CD14-positive monocyte (primary cell): ENCODE measurements at regions not wholly inside any gene's neighbourhood (a gene's known extent, or its start where the extent isn't known, plus 50 kb on each side); places are given as distances from the start of the nearest gene placed in this dataset.
A peak's percentile ranks its signal among the peaks of the same experiment; 100 is the strongest.

Experiments
- DNase-seq, 3 donors: peaks; one replicate each; pipeline ENCODE4 v3.0.0-alpha.2; 2011 to 2022
- H2AFZ ChIP-seq: 2 replicates; pipeline ENCODE4 v1.6.0; 2012; ENCODE audit warnings: mild to moderate bottlenecking, low read depth, low read length, inconsistent platforms; ENCODE audit not compliant: insufficient read depth, poor library complexity, severe bottlenecking
- H3K27ac ChIP-seq, 2 donors: 1 replicate in 1 of 2; 2 replicates in 1 of 2; pipeline ENCODE4 v1.5.1; 2012 to 2013; ENCODE audit warnings: low read length in 2 of 2, control low read depth in 1 of 2, inconsistent platforms in 1 of 2, low read depth in 1 of 2, mild to moderate bottlenecking in 1 of 2
- H3K27me3 ChIP-seq, 2 donors: one replicate each; pipeline versions ENCODE4 v1.6.0 to v1.6.1; 2011 to 2013; ENCODE audit warnings: low read length in 2 of 2; ENCODE audit not compliant: control insufficient read depth in 2 of 2, insufficient read depth in 2 of 2
- H3K36me3 ChIP-seq, 2 donors: replicated peaks in 1 of 2; 1 replicate in 1 of 2; 2 replicates in 1 of 2; pipeline versions ENCODE4 v1.5.1 to v1.6.1; 2012 to 2013; ENCODE audit warnings: low read length in 2 of 2, control low read depth in 1 of 2, inconsistent platforms in 1 of 2, mild to moderate bottlenecking in 1 of 2; ENCODE audit not compliant: insufficient read depth in 2 of 2, control insufficient read depth in 1 of 2
- H3K4me1 ChIP-seq, 2 donors: 1 replicate in 1 of 2; 2 replicates in 1 of 2; pipeline versions ENCODE4 v1.5.1 to v1.6.1; 2012 to 2013; ENCODE audit warnings: low read length in 2 of 2, control low read depth in 1 of 2, inconsistent platforms in 1 of 2, mild to moderate bottlenecking in 1 of 2, moderate library complexity in 1 of 2; ENCODE audit not compliant: insufficient read depth in 2 of 2, control insufficient read depth in 1 of 2
- H3K4me2 ChIP-seq: replicated peaks from 2 replicates; pipeline ENCODE3; 2012; ENCODE audit warnings: low read length, moderate library complexity, mild to moderate bottlenecking; ENCODE audit not compliant: poor library complexity, severe bottlenecking; ENCODE audit errors: extremely low read depth
- H3K4me3 ChIP-seq, 3 experiments: fragments of 200-600 bp in 1 of 3; sonication (generic) in 1 of 3; replicated peaks in 1 of 3; 1 replicate in 2 of 3; 2 replicates in 1 of 3; pipeline ENCODE4 v1.5.1; 2011 to 2013; ENCODE audit warnings: low read length in 3 of 3, mild to moderate bottlenecking in 3 of 3, control low read depth in 2 of 3, low read depth in 2 of 3, inconsistent platforms in 1 of 3, moderate library complexity in 1 of 3
- H3K79me2 ChIP-seq: 2 replicates; pipeline ENCODE4 v1.6.0; 2012; ENCODE audit warnings: mild to moderate bottlenecking, control low read depth, inconsistent platforms, low read length, moderate library complexity; ENCODE audit not compliant: insufficient read depth
- H3K9ac ChIP-seq: 2 replicates; pipeline ENCODE4 v1.6.0; 2017; ENCODE audit warnings: low read length, mild to moderate bottlenecking; ENCODE audit not compliant: insufficient read depth, poor library complexity, severe bottlenecking
- H3K9me3 ChIP-seq, 2 donors: replicated peaks in 1 of 2; 1 replicate in 1 of 2; 2 replicates in 1 of 2; pipeline versions ENCODE4 v1.5.1 to v1.6.1; 2012 to 2013; ENCODE audit warnings: low read length in 2 of 2, control low read depth in 1 of 2; ENCODE audit not compliant: control insufficient read depth in 1 of 2, insufficient read depth in 1 of 2
- H4K20me1 ChIP-seq: 2 replicates; pipeline ENCODE4 v1.6.0; 2012; ENCODE audit warnings: mild to moderate bottlenecking, low read length, control low read depth, moderate library complexity; ENCODE audit not compliant: insufficient read depth
- H3K27ac Mint-ChIP-seq, 7 donors: one replicate each; pipeline ENCODE4 v1.8.0; 2020; ENCODE audit warnings: mild to moderate bottlenecking in 7 of 7, mixed read lengths in 7 of 7, moderate library complexity in 6 of 7, inconsistent platforms in 2 of 7
- H3K27me3 Mint-ChIP-seq, 3 donors: one replicate each; pipeline ENCODE4 v1.8.0; 2021 to 2022; ENCODE audit warnings: low read depth in 3 of 3, mild to moderate bottlenecking in 3 of 3, mixed read lengths in 3 of 3, moderate library complexity in 3 of 3, inconsistent platforms in 1 of 3
- H3K36me3 Mint-ChIP-seq, 2 donors: one replicate each; pipeline ENCODE4 v1.8.0; 2020; ENCODE audit warnings: mixed read lengths in 2 of 2, inconsistent platforms in 1 of 2, mild to moderate bottlenecking in 1 of 2
- H3K4me1 Mint-ChIP-seq: one replicate; pipeline ENCODE4 v1.8.0; 2020; ENCODE audit warnings: mild to moderate bottlenecking, mixed read lengths
- H3K4me3 Mint-ChIP-seq, 2 donors: one replicate each; pipeline ENCODE4 v1.8.0; 2020; ENCODE audit warnings: mild to moderate bottlenecking in 2 of 2, mixed read lengths in 2 of 2, moderate library complexity in 1 of 2
- H3K9me3 Mint-ChIP-seq, 7 donors: one replicate each; pipeline ENCODE4 v1.8.0; 2020 to 2022; ENCODE audit warnings: mixed read lengths in 7 of 7, mild to moderate bottlenecking in 6 of 7, moderate library complexity in 6 of 7, inconsistent platforms in 2 of 7
- WGBS: methylation state at CpG from one replicate; pipeline ENCODE4 v1.1.5; 2013; ENCODE audit warnings: missing lambda C conversion rate; ENCODE audit not compliant: insufficient coverage; 5-methylcytosine and 5-hydroxymethylcytosine counted together
- intact Hi-C, 2 donors: fragments of 100-400 bp; cut with micrococcal nuclease; formaldehyde crosslinking; loops; one replicate each; pipeline versions ENCODE4 v1.15.0 to v1.15.1; 2023
- TF ChIP-seq, protein P1 (sequence below): fragments of 200-600 bp; IDR thresholded peaks from one replicate; pipeline ENCODE4 v1.8.0; 2022; ENCODE audit warnings: antibody characterized with exemption, mild to moderate bottlenecking

DNA sequence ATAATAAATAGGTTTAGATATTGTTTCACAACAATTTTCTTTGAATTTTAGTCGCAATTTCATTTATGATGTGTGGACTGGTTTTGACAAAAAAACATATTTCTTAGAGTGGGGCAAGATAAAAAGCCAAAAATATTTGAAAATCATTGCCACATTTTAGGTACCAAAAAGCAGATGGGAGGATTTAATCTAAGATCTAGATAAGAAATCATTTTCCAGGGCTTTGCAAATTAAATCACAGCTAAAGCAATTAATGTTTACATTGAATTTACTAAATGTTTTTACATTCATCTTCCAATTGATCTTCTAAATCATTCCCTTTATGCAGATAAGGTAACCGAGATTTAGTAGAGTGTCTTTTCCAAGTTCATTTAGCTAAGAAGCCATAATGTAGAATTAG, 1386.0 kb upstream of the TENM4 start:
- intact Hi-C loops, result no loop called here
- Histone ChIP-seq H3K4me2 (no peak overlapping the region), H3K4me1 (no peaks in the 10 kb centered on the region), H3K9me3 (peaks cover 0 to 2% of the 10 kb centered on the region in 2 donors), H3K79me2 (no peaks in the 10 kb centered on the region), H3K9ac (no peak overlapping the region), H4K20me1 (no peaks in the 10 kb centered on the region), H3K4me3 (no peak overlapping the region), H3K36me3 (no peaks in the 10 kb centered on the region), H3K27me3 (no peaks in the 10 kb centered on the region), H2AFZ (no peak overlapping the region), H3K27ac (no peak overlapping the region)
- WGBS, result no CpG with 5 or more reads among the region's 2 CpGs
- no peaks in the 10 kb centered on the region for H3K36me3 Mint-ChIP-seq
- peaks cover 0 to 4% (median 0%) of the 10 kb centered on the region in 3 donors for H3K27me3 Mint-ChIP-seq
- H3K9me3 Mint-ChIP-seq, result no peaks in the 10 kb centered on the region
- H3K4me3 Mint-ChIP-seq, result no peak overlapping the region
- TF ChIP-seq, protein P1, sequence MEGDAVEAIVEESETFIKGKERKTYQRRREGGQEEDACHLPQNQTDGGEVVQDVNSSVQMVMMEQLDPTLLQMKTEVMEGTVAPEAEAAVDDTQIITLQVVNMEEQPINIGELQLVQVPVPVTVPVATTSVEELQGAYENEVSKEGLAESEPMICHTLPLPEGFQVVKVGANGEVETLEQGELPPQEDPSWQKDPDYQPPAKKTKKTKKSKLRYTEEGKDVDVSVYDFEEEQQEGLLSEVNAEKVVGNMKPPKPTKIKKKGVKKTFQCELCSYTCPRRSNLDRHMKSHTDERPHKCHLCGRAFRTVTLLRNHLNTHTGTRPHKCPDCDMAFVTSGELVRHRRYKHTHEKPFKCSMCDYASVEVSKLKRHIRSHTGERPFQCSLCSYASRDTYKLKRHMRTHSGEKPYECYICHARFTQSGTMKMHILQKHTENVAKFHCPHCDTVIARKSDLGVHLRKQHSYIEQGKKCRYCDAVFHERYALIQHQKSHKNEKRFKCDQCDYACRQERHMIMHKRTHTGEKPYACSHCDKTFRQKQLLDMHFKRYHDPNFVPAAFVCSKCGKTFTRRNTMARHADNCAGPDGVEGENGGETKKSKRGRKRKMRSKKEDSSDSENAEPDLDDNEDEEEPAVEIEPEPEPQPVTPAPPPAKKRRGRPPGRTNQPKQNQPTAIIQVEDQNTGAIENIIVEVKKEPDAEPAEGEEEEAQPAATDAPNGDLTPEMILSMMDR, result no peak
- no peak for DNase-seq
- H3K27ac Mint-ChIP-seq, result no peak overlapping the region
- H3K4me1 Mint-ChIP-seq, result no peaks in the 10 kb centered on the region

- H3K4me1 ChIP-seq, result no peaks in the 10 kb centered on the region
- H3K27me3 Mint-ChIP-seq, result peaks cover 0 to 1% (median 0%) of the 10 kb centered on the region in 3 donors
- no peaks in the 10 kb centered on the region for H3K27me3 ChIP-seq
- no peak overlapping the region for H2AFZ ChIP-seq
- 100% methylated on average over 3 of the region's 7 CpGs for WGBS
- no peak overlapping the region for H3K4me3 Mint-ChIP-seq
- H3K9me3 Mint-ChIP-seq, result peaks cover 0 to 2% (median 0%) of the 10 kb centered on the region in 7 donors
- H4K20me1 ChIP-seq, result no peaks in the 10 kb centered on the region
- no peaks in the 10 kb centered on the region for H3K4me1 Mint-ChIP-seq
- no peak overlapping the region for H3K9ac ChIP-seq
- H3K9me3 ChIP-seq, result peaks cover 0 to 2% of the 10 kb centered on the region in 2 donors
- no peaks in the 10 kb centered on the region for H3K79me2 ChIP-seq
- no peak overlapping the region for H3K4me2 ChIP-seq
- H3K36me3 Mint-ChIP-seq, result no peaks in the 10 kb centered on the region
- H3K27ac ChIP-seq, result no peak overlapping the region
- peak overlapping the region in 1 of 7 donors; percentile 31 for H3K27ac Mint-ChIP-seq
- H3K4me3 ChIP-seq, result no peak overlapping the region
- no peak for DNase-seq
- TF ChIP-seq, protein P1, result no peak
- intact Hi-C loops, result no loop called here
- H3K36me3 ChIP-seq, result no peaks in the 10 kb centered on the region
Measured at GRCh38 chr11:80822308-80822707, 1381.5 kb upstream of the TENM4 start.
